ENCODE measurements at regions not wholly inside any gene's neighbourhood (a gene's known extent, or its start where the extent isn't known, plus 50 kb on each side); places are given as distances from the start of the nearest gene placed in this dataset.
"Not testable (repeated sequence)": the region's sequence is repeated elsewhere in the genome, so short reads cannot be mapped to it uniquely, and the experiment has no call there.

GRCh38 chr11:116342148-116342547 is 430.6 kb downstream of the BUD13 start:
- no peak overlapping the region for H3K4me3 ChIP-seq (ENCODE audit: control insufficient read depth, low read depth, low read length)
- TF ChIP-seq CTCF (conservative IDR thresholded peaks at IDR 0.05; ENCODE audit: control insufficient read depth, insufficient read depth, low read depth, low read length), result no peak

DNA sequence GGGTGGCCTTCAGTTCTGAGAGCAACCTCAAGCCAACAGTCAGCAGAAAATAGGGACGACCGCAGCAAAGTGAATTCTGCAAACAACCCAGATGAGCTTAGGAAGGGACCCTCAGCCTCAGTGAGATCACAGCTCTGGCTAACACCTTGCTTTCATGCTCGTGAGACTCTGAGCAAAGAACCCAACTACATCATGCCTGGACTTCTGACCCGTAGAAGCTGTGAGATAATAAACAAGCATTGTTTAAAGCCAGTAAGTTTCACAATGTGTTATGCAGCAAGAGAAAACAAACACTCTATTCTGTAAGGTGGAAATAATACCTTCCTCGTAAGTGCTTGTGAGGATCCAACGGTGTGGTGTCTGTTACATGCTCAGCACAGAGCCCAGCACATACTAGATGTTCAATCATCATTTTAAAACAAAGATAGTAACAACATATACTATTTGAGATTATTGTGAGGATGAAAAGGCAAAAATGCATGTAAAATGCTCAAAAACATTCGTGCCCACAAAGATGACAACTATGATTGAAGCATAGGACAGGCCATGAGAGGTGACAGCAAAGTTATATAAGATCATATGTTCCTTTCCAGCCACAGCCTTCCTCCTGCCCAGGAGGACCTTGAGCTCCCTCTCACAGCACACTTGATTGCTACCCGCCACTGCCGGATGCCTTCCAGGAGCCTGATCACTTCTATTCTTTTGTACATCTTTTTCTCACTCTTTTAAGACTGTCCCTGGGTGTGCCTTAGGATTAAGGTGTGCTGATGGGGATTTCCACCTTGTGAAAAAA is 433.3 kb downstream of the BUD13 start:
- no peak for TF ChIP-seq CTCF (conservative IDR thresholded peaks at IDR 0.05; ENCODE audit: control insufficient read depth, insufficient read depth, low read depth, low read length)

More at GRCh38 chr11:116342148-116342547, 430.6 kb downstream of the BUD13 start:
- DNase-seq (ENCODE audit: low read depth), result no peak

GRCh38 chr11:116338500-116338899 is 434.3 kb downstream of the BUD13 start:
- H3K4me3 ChIP-seq (ENCODE audit: control insufficient read depth, low read depth, low read length); DNase-seq (ENCODE audit: low read depth): not testable (repeated sequence)

More for the DNA sequence above, 433.3 kb downstream of the BUD13 start:
- no peak for DNase-seq (ENCODE audit: low read depth)
- no peak overlapping the region for H3K4me3 ChIP-seq (ENCODE audit: control insufficient read depth, low read depth, low read length)

GRCh38 chr11:116336540-116336939 is 436.2 kb downstream of the BUD13 start:
- TF ChIP-seq CTCF (conservative IDR thresholded peaks at IDR 0.05; ENCODE audit: control insufficient read depth, insufficient read depth, low read depth, low read length), result no peak
- H3K4me3 ChIP-seq (ENCODE audit: control insufficient read depth, low read depth, low read length), result no peak overlapping the region
- DNase-seq (ENCODE audit: low read depth), result no peak

DNA sequence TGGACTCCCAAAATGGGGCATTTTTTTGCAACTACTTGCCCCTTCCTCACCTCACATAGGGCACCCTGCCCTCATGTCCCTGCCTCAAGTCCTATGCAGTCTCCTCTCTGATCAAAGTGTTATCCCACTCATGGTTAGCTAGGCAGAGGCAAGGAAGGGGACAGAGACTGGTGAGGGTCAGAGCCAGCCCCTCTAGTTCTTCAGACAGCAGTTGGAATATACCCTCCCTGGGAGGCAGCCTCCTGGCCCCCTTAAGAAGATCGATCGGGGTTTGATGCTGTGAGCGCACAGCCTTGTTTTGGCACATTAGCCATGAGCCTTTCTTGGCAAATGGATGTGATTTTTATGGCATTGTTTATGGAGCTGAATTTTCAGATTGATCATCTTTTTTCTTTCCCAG is 436.9 kb downstream of the BUD13 start:
- TF ChIP-seq CTCF (conservative IDR thresholded peaks at IDR 0.05; ENCODE audit: control insufficient read depth, insufficient read depth, low read depth, low read length), result no peak
- DNase-seq (ENCODE audit: low read depth), result no peak
- no peak overlapping the region for H3K4me3 ChIP-seq (ENCODE audit: control insufficient read depth, low read depth, low read length)

GRCh38 chr11:116335078-116335477 is 437.7 kb downstream of the BUD13 start:
- no peak for TF ChIP-seq CTCF (conservative IDR thresholded peaks at IDR 0.05; ENCODE audit: control insufficient read depth, insufficient read depth, low read depth, low read length)
- no peak overlapping the region for H3K4me3 ChIP-seq (ENCODE audit: control insufficient read depth, low read depth, low read length)
- no peak for DNase-seq (ENCODE audit: low read depth)

DNA sequence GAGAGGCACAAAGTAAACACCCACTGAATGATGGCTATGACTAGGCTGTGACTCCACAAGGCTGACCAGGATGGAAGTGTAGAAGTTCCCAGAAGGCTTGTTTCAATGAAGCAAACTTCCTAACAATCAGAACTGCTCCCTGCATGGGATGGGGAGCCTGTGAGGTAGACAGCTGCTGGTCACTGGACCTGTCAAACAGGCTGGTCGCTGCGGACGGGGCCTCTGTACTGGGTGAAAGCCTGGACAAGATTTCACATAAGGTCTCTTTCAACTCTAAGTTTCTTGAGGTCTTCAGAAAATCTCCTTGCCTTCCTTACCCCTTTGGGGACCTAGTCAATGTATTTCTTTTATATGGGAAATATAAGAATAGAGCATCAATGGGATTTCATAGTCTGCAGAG is 438.2 kb downstream of the BUD13 start:
- H3K4me3 ChIP-seq (ENCODE audit: control insufficient read depth, low read depth, low read length), result no peak overlapping the region
- DNase-seq (ENCODE audit: low read depth), result no peak
- TF ChIP-seq CTCF (conservative IDR thresholded peaks at IDR 0.05; ENCODE audit: control insufficient read depth, insufficient read depth, low read depth, low read length), result no peak

All from fibroblast of mammary gland (primary cell).